Daoy (cell line): ENCODE measurements at regions not wholly inside any gene's neighbourhood (a gene's known extent, or its start where the extent isn't known, plus 50 kb on each side); places are given as distances from the start of the nearest gene placed in this dataset.

Experiments
- DNase-seq: peaks from one replicate; pipeline ENCODE4 v3.0.0-alpha.2; 2015; ENCODE audit warnings: low read depth

- DNase-seq = peak; percentile 70
These were observed 51.2 kb upstream of the CDH5 start for GRCh38 chr16:66315210-66315825.

DNA sequence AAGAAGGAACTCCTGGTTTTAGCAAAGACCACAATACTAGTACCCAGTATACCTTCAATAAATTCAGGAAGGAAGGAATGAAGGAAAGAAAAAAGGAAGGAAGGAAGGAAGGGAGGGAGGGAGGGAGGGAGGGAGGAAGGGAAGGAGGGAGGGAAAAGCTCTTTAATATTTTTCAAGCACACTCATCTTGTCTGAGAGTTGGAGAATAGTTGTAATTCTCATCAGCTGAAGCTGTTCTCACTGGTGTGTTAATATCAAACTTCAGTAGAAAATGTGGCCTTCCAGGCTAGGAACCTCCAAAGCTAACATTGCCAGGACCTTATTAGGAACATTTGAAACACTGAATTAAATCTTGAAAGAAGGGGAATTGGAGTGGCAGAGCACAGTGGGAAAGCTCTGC lies 55.2 kb upstream of the CDH5 start:
- no peak for DNase-seq

- DNase-seq = no peak
These were observed 57.2 kb upstream of the CDH5 start for GRCh38 chr16:66309215-66309807.

GRCh38 chr16:66308096-66308495 lies 58.4 kb upstream of the CDH5 start:
- no peak for DNase-seq

DNA sequence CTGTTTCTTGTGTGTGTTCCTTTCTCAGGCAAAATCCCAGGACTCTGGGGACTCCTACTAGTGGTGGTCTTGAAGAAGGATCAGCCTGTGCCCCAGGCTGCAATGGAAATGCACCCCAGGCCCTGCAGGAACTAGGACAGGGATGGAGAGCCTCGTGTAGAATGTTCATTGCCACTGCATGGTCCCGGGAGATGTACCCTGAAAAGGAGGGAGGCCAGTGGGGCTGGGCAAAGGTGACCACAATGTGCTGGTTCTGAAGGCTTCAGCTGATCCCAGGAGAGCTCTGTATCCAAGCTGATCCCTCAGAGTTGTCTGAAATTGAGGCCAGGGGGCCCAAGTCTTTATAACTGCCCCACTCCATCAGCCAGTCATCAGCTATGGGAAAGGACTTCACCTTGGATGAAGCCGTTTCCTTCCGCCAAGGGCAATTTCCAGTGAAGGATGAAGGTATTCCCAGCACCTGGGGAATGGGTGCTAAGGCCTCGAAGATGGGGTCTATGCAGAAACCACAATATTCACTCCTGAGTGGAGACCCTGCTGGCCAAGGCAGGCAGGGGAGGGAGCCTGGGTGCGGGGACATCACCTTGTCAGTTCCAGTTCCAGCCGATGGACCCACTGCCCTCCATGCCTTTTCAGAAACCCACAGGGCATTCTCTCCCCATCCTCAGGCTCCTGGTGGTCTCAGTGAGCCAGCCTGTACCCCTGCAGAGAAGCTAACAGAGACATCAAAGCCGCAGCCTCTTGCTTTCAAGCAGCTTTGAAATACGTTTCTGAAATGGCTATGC lies 59.9 kb upstream of the CDH5 start:
- DNase-seq = no peak

DNA sequence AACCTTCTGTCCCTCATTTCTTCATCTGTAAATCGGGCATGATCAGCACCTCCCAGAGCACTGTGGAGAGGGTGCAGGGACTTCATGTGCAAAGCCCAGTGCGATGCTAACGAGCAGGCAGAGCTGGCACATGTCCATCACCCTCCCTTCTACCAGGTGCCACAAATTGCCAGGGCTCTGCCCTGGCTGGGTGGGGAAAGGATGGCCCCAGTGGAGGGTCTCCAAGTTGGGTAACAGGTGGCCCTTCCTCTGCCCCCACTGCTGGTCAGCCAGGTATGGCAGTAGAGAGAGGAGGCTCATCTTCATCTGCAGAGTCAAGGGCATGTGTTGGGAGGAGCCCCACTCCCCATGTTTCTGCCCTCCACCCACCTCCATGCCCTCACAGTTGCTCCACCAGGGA lies 61.5 kb upstream of the CDH5 start:
- no peak for DNase-seq

GRCh38 chr16:66304151-66304550 lies 62.3 kb upstream of the CDH5 start:
- no peak for DNase-seq

DNA sequence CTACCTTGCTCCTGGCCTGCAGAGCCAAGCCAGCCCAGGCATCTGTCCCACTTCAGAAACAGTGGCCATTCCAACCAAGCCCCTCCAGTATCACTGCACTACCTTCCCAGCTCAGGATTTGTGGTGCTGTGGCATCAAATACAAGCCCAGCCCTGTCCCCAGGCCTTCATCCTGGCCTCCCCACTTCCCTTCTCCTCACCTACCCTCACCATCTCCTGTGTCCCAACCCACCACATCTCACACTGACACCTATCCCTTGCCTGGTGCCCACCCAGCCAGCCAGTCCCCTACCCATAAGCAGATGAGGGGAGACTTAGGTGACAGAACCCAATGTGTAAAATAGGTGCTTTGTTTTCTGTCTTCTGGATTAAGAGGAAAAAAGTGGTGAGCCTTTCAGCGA lies 66.0 kb upstream of the CDH5 start:
- no peak for DNase-seq

- DNase-seq = no peak
These were observed 66.5 kb upstream of the CDH5 start for GRCh38 chr16:66300037-66300436.

DNA sequence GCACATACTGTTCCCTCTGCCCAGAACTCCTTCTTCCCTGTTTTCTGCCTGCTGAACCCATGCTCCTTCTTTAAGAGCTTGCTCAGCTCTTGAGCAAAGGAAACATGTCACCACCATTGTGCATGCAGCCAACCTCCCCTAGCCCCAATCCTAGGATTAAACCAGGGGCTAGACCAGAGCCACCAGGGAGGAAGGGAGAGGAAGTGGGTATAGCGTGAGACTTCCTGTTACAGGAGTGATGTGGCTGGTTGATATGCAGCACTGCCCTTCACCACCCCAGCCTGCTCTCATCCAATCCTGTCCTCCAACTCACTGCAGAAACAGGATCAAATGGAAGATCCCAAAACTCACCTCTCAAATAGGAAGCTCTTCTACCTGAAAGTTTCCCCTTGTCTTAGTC lies 67.1 kb upstream of the CDH5 start:
- DNase-seq = no peak

- no peak for DNase-seq
These were observed 67.8 kb upstream of the CDH5 start for GRCh38 chr16:66298571-66299120.

- no peak for DNase-seq
These were observed 68.5 kb upstream of the CDH5 start for GRCh38 chr16:66298006-66298405.

DNA sequence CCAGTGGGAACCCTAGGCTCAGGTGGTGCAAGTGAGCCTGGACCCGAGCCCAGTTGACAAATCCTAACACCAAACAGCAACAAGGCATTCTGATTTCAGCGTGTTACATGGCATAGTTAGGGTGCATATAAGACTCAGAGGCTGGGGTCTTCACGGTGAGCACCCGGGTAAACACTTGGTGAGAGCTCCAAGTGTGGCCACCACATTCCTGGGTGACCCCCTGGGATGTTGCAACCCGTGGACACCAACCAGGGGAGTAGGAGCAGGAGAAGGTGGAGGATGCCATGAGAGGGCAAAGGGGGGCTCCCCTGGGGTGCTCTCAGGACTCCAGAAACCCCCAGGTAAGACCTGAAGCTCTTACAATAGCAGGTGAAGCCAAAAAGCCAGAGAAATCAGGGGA lies 69.9 kb upstream of the CDH5 start:
- no peak for DNase-seq

DNA sequence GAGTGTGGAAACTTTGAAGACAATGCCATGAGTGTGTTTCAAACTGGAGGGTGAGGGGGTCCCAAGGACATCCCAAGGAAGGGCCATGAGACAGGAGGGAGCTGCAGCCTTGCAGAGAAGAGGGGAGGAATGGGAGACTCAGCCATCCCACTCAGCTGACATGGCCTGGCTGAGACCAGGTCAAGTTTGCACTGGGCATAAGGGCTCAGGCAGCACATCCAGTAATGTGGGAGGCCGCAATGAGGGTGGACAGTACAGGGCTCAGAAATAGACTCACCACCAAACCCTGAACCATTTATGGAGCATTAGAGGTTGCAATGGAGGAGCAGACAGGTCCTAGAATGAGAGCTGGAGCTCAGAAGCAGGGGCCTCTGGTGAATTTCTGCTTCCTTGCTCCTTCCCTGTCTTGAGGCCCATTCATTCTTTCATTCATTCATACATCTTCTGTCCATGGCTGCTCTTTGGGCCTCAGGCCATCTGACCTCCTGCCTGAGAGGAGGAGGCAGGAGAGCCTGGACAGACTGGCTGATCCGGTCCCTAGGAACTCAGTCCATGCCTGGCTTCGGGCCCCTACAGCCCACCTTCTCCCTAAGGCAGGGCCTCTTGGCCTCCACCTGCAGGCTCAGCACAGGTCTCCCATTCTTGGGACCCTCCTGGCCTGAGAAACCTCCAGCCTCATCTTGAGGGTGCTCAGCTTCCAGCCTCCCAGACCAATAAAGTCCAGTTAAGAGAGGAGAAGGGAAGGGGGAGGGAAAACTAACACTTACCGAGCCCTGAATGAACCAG lies 70.5 kb upstream of the CDH5 start:
- DNase-seq = no peak

GRCh38 chr16:66295213-66295612 lies 71.3 kb upstream of the CDH5 start:
- no peak for DNase-seq

GRCh38 chr16:66294507-66294906 lies 72.0 kb upstream of the CDH5 start:
- DNase-seq = no peak

- no peak for DNase-seq
These were observed 72.6 kb upstream of the CDH5 start for GRCh38 chr16:66293932-66294331.

GRCh38 chr16:66293207-66293735 lies 73.2 kb upstream of the CDH5 start:
- DNase-seq = no peak

- no peak for DNase-seq
These were observed 74.1 kb upstream of the CDH5 start for GRCh38 chr16:66292241-66292935.

DNA sequence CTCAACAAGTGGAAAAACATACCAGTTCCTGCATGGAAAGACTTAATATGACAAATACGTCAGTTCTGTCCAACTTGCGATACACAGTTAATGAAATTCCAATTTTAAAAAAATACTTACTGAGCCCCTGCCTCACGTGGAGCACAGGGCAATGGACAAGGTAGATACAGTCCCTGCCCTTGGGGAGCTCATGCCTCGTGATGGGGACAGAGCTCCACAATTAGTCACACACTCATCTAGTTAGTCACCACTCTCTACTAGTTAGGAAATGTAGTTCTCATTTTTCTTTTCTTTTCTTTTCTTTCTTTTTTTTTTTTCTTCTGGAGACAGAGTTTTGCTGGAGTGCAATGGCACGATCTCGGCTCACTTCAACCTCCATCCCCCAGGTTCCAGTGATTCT lies 74.7 kb upstream of the CDH5 start:
- no peak for DNase-seq

DNA sequence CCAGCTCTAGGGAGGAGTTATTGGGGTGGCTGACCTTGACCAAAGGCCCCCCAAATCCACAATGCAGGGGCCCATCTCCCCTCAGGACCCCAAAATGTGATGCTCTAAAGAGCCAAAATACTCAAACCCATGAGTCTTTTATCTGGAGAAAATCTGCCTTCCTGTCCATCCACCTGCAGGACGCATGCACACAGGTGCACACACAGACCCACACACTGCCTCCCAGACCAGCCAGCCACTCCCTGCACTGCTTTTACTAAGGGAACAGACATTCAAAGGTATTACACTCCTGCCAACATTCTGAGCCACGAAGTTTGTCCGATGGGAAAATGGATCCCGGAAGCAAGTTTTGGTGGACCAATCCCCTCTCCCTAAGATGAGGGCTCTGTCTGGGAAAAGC lies 76.1 kb upstream of the CDH5 start:
- DNase-seq = no peak
